ENCODE measurements at regions not wholly inside any gene's neighbourhood (a gene's known extent, or its start where the extent isn't known, plus 50 kb on each side); places are given as distances from the start of the nearest gene placed in this dataset.

GRCh38 chr17:13127921-13128602, 110.2 kb upstream of the ELAC2 start:
- TF ChIP-seq POLR2AphosphoS5 (IDR thresholded peaks at IDR 0.05; ENCODE audit: low read depth, low read length) (no peak), TAF1 (IDR thresholded peaks at IDR 0.05; ENCODE audit: borderline replicate concordance, insufficient read depth, low read length) (no peak), FOXP2 (optimal IDR thresholded peaks at IDR 0.05; ENCODE audit: borderline replicate concordance, extremely low read depth, extremely low read length, insufficient read depth) (no peak), SIN3A (IDR thresholded peaks at IDR 0.05; ENCODE audit: borderline replicate concordance, insufficient read depth, low read length) (no peak)
- TF ChIP-seq, protein P1, sequence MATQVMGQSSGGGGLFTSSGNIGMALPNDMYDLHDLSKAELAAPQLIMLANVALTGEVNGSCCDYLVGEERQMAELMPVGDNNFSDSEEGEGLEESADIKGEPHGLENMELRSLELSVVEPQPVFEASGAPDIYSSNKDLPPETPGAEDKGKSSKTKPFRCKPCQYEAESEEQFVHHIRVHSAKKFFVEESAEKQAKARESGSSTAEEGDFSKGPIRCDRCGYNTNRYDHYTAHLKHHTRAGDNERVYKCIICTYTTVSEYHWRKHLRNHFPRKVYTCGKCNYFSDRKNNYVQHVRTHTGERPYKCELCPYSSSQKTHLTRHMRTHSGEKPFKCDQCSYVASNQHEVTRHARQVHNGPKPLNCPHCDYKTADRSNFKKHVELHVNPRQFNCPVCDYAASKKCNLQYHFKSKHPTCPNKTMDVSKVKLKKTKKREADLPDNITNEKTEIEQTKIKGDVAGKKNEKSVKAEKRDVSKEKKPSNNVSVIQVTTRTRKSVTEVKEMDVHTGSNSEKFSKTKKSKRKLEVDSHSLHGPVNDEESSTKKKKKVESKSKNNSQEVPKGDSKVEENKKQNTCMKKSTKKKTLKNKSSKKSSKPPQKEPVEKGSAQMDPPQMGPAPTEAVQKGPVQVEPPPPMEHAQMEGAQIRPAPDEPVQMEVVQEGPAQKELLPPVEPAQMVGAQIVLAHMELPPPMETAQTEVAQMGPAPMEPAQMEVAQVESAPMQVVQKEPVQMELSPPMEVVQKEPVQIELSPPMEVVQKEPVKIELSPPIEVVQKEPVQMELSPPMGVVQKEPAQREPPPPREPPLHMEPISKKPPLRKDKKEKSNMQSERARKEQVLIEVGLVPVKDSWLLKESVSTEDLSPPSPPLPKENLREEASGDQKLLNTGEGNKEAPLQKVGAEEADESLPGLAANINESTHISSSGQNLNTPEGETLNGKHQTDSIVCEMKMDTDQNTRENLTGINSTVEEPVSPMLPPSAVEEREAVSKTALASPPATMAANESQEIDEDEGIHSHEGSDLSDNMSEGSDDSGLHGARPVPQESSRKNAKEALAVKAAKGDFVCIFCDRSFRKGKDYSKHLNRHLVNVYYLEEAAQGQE (IDR thresholded peaks at IDR 0.05; ENCODE audit: insufficient read depth in 1 of 2, low read depth in 2 of 2, low read length in 2 of 2) = no peak

DNA sequence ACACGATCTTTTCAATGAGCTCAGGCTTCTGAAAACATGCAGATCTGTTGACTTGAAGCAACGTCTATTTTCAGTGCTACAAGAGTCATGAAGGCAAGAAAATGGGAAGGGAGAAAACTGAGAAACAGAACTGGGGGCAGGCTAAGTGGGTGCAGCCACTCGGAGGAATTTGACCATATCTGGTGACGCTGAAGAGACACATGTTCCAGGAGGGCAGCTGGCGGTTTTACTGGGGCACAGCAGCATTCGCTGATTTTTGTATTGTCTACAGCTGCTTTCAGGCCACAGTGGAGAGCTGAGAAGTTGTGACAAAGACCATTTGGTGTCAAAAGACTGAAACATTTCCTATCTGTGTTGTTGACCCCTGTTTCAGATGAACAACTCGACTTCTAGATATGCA, 103.0 kb upstream of the ELAC2 start:
- TF ChIP-seq TAF1 (IDR thresholded peaks at IDR 0.05; ENCODE audit: borderline replicate concordance, insufficient read depth, low read length) (no peak), FOXP2 (optimal IDR thresholded peaks at IDR 0.05; ENCODE audit: borderline replicate concordance, extremely low read depth, extremely low read length, insufficient read depth) (no peak), SIN3A (IDR thresholded peaks at IDR 0.05; ENCODE audit: borderline replicate concordance, insufficient read depth, low read length) (no peak), POLR2AphosphoS5 (IDR thresholded peaks at IDR 0.05; ENCODE audit: low read depth, low read length) (no peak)
- TF ChIP-seq, protein P1 (IDR thresholded peaks at IDR 0.05; ENCODE audit: insufficient read depth in 1 of 2, low read depth in 2 of 2, low read length in 2 of 2) = no peak

GRCh38 chr17:13118311-13118710, 100.5 kb upstream of the ELAC2 start:
- TF ChIP-seq FOXP2 (optimal IDR thresholded peaks at IDR 0.05; ENCODE audit: borderline replicate concordance, extremely low read depth, extremely low read length, insufficient read depth) (no peak), SIN3A (IDR thresholded peaks at IDR 0.05; ENCODE audit: borderline replicate concordance, insufficient read depth, low read length) (no peak), POLR2AphosphoS5 (IDR thresholded peaks at IDR 0.05; ENCODE audit: low read depth, low read length) (no peak), TAF1 (IDR thresholded peaks at IDR 0.05; ENCODE audit: borderline replicate concordance, insufficient read depth, low read length) (no peak)
- TF ChIP-seq, protein P1 (IDR thresholded peaks at IDR 0.05; ENCODE audit: insufficient read depth in 1 of 2, low read depth in 2 of 2, low read length in 2 of 2) = no peak

DNA sequence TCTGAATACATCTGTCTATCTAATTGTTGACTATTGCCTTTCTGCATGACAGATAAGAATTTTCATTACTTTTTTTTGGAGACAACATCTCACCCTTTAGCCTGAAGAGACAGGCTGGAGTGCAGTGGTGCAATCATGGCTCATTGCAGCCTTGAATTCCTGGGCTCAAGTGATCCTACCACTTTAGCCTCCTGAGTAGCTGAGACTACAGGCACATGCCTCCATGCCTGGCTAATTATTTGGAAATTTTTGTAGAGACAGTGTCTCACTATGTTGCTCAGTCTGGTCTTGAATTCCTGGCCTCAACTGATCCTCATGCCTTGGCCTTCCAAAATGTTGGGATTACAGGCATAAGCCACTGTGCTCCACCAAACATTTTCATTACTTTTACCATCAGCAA, 99.8 kb upstream of the ELAC2 start:
- no peak for TF ChIP-seq POLR2AphosphoS5 (IDR thresholded peaks at IDR 0.05; ENCODE audit: low read depth, low read length)
- no peak for TF ChIP-seq TAF1 (IDR thresholded peaks at IDR 0.05; ENCODE audit: borderline replicate concordance, insufficient read depth, low read length)
- TF ChIP-seq, protein P1 (IDR thresholded peaks at IDR 0.05; ENCODE audit: insufficient read depth in 1 of 2, low read depth in 2 of 2, low read length in 2 of 2) = no peak
- no peak for TF ChIP-seq SIN3A (IDR thresholded peaks at IDR 0.05; ENCODE audit: borderline replicate concordance, insufficient read depth, low read length)
- TF ChIP-seq FOXP2 (optimal IDR thresholded peaks at IDR 0.05; ENCODE audit: borderline replicate concordance, extremely low read depth, extremely low read length, insufficient read depth) = no peak
